Prostate gland (tissue), 2 donors: ENCODE measurements at regions not wholly inside any gene's neighbourhood (a gene's known extent, or its start where the extent isn't known, plus 50 kb on each side); places are given as distances from the start of the nearest gene placed in this dataset.

Experiments
- DNase-seq: peaks from one replicate; pipeline ENCODE4 v3.0.0-alpha.2; 2019; ENCODE audit warnings: low spot score
- H3K27ac ChIP-seq, 2 donors: fragments of 200-600 bp; sonication (generic); 2 replicates each; pipeline ENCODE4 v1.5.1; 2017 to 2019
- H3K27me3 ChIP-seq: fragments of 200-600 bp; sonication (generic); replicated peaks from 2 replicates; pipeline ENCODE4 v1.5.1; 2019; ENCODE audit not compliant: insufficient read depth
- H3K36me3 ChIP-seq, 2 donors: fragments of 200-600 bp; sonication (generic); 1 replicate in 1 of 2; 2 replicates in 1 of 2; pipeline versions ENCODE4 v1.5.1 to v1.8.1; 2017 to 2019
- H3K4me1 ChIP-seq: fragments of 200-600 bp; sonication (generic); replicated peaks from 2 replicates; pipeline ENCODE4 v1.5.1; 2019
- H3K4me3 ChIP-seq, 2 donors: fragments of 200-600 bp; sonication (generic); 2 replicates each; pipeline ENCODE4 v1.5.1; 2017 to 2019
- H3K9me3 ChIP-seq: fragments of 200-600 bp; sonication (generic); 2 replicates; pipeline ENCODE4 v1.5.1; 2017
- POLR2A ChIP-seq: fragments of 450-650 bp; IDR thresholded peaks from one replicate; pipeline ENCODE4 v1.6.1; 2016; ENCODE audit warnings: antibody characterized with exemption, mild to moderate bottlenecking
- POLR2AphosphoS5 ChIP-seq: sonication (generic); formaldehyde crosslinking; IDR thresholded peaks from one replicate; pipeline ENCODE4 v1.6.1; 2017; ENCODE audit warnings: antibody characterized with exemption
- WGBS: methylation state at CpG from one replicate; pipeline ENCODE4 v1.1.5; 2018; 5-methylcytosine and 5-hydroxymethylcytosine counted together
- intact Hi-C: fragments of 100-400 bp; cut with DNase I; formaldehyde crosslinking; loops from one replicate; pipeline ENCODE4 v1.14.2; 2022
- TF ChIP-seq, protein P1 (sequence below), 4 experiments: fragments of 200-600 bp in 2 of 4; fragments of 450-650 bp in 2 of 4; sonication (generic) in 2 of 4; IDR thresholded peaks; 1 replicate in 3 of 4; 2 replicates in 1 of 4; pipeline ENCODE4 v1.5.1; 2016 to 2019; ENCODE audit warnings: antibody characterized with exemption in 4 of 4, mild to moderate bottlenecking in 2 of 4, moderate library complexity in 2 of 4

DNA sequence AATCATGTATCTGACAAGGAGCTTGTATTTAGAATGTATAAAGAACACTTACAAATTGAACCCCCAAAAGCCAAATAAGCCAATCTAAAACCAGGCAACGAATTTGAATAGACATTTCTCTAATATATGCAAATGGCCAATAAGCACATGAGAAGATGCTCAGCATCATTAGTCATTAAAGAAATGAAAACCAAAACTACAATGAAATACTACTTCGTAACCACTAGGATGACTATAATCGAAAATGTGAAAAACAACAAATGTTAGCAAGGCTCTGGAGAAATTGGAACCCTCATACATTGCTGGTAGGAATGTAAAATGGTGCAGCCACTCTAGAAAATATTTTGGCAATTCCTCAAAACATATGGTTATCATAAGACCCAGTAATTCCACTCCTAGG, 105.8 kb upstream of the TOP1 start:
- WGBS, result 82% methylated on average over 3 of the region's 3 CpGs
- no peak for DNase-seq

DNA sequence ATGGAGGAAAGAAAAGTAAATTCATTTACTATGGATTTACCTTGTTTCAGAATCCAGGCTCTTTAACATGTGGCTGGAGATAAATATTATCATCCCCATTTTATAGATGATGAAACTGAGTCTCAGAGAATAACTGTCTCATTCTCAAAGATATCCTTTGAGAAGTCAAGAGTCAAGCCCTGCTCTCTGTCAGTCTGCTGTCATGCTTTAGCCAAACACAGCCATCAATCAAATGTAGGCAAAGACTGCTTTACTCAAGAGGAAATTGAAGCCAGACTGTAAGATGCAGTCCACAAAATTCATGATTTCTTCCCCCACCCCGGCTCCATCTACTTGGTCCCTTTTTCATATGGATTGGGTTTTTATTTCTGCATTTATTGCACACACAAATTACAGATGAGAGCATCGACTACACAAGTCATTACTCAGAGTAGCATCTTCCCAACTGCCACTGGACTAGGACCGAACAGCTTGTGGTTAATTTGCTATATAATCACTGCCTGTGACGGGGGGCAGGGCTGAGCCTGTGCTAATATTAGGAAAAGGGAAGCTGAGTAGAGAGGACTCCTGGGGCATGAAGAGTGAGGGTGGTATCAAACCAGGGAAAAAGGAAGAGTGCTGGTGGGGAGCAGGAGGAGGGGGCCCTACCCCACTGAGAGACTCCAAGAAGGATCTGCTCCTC, 102.7 kb upstream of the TOP1 start:
- no peak overlapping the region for H3K4me3 ChIP-seq
- no peaks in the 10 kb centered on the region for H3K27me3 ChIP-seq
- 63% methylated on average over 4 of the region's 4 CpGs for WGBS
- H3K27ac ChIP-seq, result no peak overlapping the region
- TF ChIP-seq POLR2A (no peak), POLR2AphosphoS5 (no peak)
- TF ChIP-seq, protein P1, sequence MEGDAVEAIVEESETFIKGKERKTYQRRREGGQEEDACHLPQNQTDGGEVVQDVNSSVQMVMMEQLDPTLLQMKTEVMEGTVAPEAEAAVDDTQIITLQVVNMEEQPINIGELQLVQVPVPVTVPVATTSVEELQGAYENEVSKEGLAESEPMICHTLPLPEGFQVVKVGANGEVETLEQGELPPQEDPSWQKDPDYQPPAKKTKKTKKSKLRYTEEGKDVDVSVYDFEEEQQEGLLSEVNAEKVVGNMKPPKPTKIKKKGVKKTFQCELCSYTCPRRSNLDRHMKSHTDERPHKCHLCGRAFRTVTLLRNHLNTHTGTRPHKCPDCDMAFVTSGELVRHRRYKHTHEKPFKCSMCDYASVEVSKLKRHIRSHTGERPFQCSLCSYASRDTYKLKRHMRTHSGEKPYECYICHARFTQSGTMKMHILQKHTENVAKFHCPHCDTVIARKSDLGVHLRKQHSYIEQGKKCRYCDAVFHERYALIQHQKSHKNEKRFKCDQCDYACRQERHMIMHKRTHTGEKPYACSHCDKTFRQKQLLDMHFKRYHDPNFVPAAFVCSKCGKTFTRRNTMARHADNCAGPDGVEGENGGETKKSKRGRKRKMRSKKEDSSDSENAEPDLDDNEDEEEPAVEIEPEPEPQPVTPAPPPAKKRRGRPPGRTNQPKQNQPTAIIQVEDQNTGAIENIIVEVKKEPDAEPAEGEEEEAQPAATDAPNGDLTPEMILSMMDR (IDR thresholded peaks at IDR 0.05), result no peak
- intact Hi-C loops, result no loop called here
- H3K4me1 ChIP-seq, result no peaks in the 10 kb centered on the region
- H3K36me3 ChIP-seq, result no peaks in the 10 kb centered on the region
- no peak for DNase-seq
- H3K9me3 ChIP-seq, result no peaks in the 10 kb centered on the region

More for the DNA sequence above, 105.8 kb upstream of the TOP1 start:
- peaks cover 2% of the 10 kb centered on the region for H3K27me3 ChIP-seq
- no peaks in the 10 kb centered on the region for H3K9me3 ChIP-seq
- no peak overlapping the region for H3K27ac ChIP-seq
- H3K4me3 ChIP-seq, result no peak overlapping the region
- TF ChIP-seq, protein P1 (IDR thresholded peaks at IDR 0.05), result no peak
- TF ChIP-seq POLR2AphosphoS5 (no peak), POLR2A (no peak)
- no peaks in the 10 kb centered on the region for H3K36me3 ChIP-seq
- intact Hi-C loops, result no loop called here
- H3K4me1 ChIP-seq, result no peaks in the 10 kb centered on the region

DNA sequence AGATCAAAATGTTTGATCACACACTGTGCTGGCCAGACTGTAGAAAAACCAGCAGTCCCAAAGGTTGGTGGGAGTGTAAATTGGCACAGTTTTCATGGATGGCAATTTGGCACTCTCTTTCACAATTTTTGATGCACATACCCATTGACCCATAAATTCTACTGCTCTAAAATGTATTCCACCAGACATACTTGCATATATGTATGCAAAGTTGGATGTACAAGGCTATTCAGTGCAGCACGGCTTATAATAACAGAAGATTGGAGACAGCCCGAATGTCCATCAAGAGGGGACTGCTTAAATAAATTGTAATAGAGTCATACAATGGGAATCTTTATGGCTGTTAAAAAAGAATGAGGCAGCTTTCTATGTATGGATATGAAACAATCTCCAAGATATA, 101.7 kb upstream of the TOP1 start:
- no peak for TF ChIP-seq POLR2AphosphoS5
- TF ChIP-seq, protein P1 (IDR thresholded peaks at IDR 0.05), result no peak
- TF ChIP-seq POLR2A, result no peak
- no peaks in the 10 kb centered on the region for H3K36me3 ChIP-seq
- H3K9me3 ChIP-seq, result no peaks in the 10 kb centered on the region
- intact Hi-C loops, result no loop called here
- H3K27me3 ChIP-seq, result no peaks in the 10 kb centered on the region
- no peak for DNase-seq
- H3K27ac ChIP-seq, result no peak overlapping the region
- H3K4me1 ChIP-seq, result no peaks in the 10 kb centered on the region
- WGBS, result 87% methylated on average over 2 of the region's 2 CpGs
- no peak overlapping the region for H3K4me3 ChIP-seq

DNA sequence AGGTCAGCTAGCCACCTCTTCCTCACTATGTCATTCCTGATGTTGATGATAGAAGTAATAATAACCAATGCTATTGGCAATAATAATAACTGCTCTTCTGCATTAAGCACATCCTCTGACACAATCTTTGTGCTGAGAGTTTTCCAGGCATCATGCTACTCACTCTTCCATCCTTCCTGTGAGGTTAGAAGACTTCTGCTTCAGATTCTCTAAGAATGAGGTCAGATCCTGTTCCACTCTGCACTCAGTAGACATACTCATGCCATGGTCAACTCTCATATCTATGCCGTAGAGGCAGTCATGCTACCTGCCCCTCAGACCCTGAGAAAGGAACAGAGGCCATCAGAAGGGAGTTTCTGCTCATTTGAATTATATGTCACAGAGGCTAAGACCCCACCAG, 98.1 kb upstream of the TOP1 start:
- H3K9me3 ChIP-seq, result no peaks in the 10 kb centered on the region
- DNase-seq, result no peak
- no peaks in the 10 kb centered on the region for H3K4me1 ChIP-seq
- H3K27me3 ChIP-seq, result no peaks in the 10 kb centered on the region
- TF ChIP-seq POLR2A (no peak), POLR2AphosphoS5 (no peak)
- TF ChIP-seq, protein P1 (IDR thresholded peaks at IDR 0.05), result no peak
- 87% methylated on average over 1 of the region's 1 CpG for WGBS
- no peaks in the 10 kb centered on the region for H3K36me3 ChIP-seq
- intact Hi-C loops, result no loop called here
- H3K27ac ChIP-seq, result no peak overlapping the region
- H3K4me3 ChIP-seq, result no peak overlapping the region

DNA sequence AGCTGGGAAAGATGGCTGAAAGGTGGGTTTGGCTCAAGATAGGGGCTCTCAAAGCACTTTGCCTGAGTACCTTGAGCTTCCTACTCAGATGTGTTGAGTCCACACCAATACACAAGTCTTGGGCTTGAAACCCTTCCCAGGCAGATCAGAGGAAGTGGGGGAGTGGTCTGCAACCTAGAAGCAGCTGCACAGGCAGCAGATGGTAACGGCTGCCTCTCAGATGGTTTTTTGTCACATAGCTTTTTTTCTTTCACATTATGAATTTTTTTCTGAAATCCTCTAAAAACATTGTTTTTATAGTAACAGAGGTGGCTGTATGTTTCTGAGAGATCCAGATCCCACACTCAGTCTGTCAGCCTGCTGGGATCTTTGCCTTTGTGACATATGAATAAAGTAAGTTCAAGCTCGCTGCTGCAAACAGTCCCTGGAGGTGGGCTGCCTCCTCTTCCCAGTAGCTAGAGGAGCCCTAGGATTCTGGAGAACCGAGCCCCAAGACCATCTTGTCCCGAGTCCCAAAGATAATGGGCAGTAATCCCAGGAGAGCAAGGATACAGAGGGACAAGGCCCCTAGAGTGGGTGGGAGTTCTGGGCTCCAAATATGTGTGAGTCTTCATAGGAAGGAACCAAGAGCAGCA, 97.1 kb upstream of the TOP1 start:
- TF ChIP-seq POLR2AphosphoS5, result no peak
- no peak for TF ChIP-seq POLR2A
- TF ChIP-seq, protein P1 (IDR thresholded peaks at IDR 0.05), result no peak
- Histone ChIP-seq H3K27me3 (no peaks in the 10 kb centered on the region), H3K9me3 (no peaks in the 10 kb centered on the region), H3K27ac (no peak overlapping the region), H3K4me3 (no peak overlapping the region), H3K4me1 (no peaks in the 10 kb centered on the region), H3K36me3 (no peaks in the 10 kb centered on the region)
- intact Hi-C loops, result no loop called here
- 63% methylated on average over 4 of the region's 4 CpGs for WGBS
- DNase-seq, result no peak
